GM18498 (cell line): ENCODE measurements at regions not wholly inside any gene's neighbourhood (a gene's known extent, or its start where the extent isn't known, plus 50 kb on each side); places are given as distances from the start of the nearest gene placed in this dataset.

Source experiments
- ATAC-seq: cut with Tn5 transposase; IDR thresholded peaks from one replicate; pipeline ENCODE4 v1.9.1; 2021; ENCODE audit warnings: mild to moderate bottlenecking, moderate library complexity; ENCODE audit not compliant: unreplicated experiment

GRCh38 chr2:133836691-133837345, 268.6 kb upstream of the NCKAP5 start:
- ATAC-seq = no peak

DNA sequence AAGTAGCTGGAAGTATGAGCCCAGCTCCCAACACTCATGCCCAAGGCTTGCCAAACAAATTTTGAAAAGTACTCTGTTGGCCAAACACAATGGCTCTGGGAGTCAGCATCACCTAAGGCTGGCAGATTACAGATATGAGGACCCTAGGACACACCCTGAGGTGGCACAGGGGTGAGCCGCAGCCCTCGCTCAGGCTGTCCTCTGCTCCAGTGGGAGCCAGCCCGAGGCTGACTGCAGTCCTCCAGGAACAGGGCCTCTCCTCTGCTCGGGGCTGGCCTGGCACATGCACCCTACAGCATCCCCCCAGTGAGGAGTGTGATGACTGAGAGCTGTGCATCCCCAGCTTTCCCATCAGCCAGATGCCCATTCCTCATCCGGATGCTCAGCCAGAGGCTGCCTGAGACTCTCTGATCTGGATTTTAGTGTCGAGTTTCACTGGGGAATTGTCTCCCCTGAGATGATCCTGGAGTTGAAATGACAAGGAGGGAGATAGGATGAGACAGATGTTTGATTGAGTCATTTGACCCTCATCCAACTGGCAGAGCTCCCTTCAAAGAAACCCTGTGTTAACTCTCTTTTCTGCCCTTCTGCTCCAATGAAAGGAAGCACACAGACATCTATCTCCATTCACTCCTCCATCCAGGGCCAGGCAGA, 269.3 kb upstream of the NCKAP5 start:
- ATAC-seq = no peak

GRCh38 chr2:133838642-133839365, 270.5 kb upstream of the NCKAP5 start:
- ATAC-seq = no peak

GRCh38 chr2:133839677-133840076, 271.4 kb upstream of the NCKAP5 start:
- no peak for ATAC-seq

DNA sequence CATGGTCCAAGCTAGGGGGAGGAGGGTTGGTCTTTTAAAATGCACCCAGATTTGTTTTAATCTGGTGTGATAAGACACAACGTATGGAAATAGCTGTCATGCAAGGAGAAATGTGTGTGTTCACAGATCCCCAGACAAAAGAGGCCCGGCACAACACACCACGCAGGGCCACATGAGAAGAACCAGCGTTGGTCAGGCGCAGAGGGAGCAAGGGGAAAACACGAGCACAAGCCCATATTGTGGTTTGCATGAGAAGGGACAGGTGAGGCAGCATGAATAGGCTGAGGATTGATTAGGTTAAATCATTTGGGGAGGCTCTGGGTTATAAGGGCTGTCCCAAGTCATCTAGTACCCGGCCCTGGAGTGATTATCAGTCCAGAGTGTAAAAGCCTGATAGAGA, 272.5 kb upstream of the NCKAP5 start:
- ATAC-seq = no peak

DNA sequence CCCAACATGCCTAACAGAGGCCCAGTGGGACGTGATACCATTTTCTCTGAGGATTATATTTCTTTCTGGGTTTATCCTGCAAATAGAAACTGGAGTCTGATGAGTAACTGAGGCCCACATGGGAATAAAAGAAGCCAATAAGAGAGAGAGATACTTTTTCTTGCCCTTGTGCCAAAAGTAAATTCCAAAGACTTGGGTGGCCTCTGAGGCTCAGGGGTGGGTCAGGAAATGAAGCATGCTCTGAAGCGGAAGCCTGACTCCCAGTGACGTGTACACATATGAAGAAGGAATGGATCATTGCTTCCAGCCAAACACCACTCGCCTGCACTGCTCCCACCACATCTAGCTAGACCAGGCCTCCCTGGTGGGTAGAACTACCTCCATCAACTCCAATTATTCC, 273.6 kb upstream of the NCKAP5 start:
- ATAC-seq = no peak

DNA sequence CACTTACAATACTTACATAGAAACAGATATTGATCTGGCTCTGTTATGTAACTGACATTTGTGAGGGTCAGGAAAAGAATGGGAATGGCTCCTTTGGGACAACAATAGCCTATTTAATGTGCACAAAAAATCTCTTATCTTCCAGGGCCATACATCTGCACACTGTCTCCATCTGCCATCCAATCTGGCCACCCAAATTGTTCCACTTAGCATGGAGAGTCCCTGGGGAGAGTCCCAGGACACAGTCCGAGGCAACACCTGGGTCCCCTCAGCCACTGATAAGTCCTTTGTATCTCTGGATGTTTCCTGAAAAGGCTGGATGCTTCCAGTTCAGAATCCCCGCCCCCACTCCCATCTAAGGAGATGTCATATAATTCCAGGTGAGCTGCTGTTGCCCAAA, 274.2 kb upstream of the NCKAP5 start:
- no peak for ATAC-seq

DNA sequence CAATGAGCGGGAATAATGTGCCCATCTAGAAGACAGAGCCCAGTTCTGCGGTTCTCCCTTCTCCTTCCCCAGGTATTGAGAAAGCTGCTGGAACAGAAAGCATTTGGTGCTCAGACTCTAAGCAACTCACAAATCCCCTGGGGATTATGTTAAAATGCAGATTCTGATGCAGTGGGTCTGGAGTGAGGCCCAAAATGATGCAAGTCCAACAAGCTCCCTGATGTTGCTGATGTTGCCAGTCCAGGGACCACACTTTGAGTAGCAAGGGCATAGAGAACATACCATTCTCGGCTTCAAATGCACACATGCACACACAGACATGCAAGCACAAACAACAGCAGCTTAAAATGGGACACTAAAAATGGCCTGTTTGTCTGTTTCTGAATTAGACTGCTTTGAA, 274.8 kb upstream of the NCKAP5 start:
- no peak for ATAC-seq

GRCh38 chr2:133843551-133843950, 275.3 kb upstream of the NCKAP5 start:
- no peak for ATAC-seq

DNA sequence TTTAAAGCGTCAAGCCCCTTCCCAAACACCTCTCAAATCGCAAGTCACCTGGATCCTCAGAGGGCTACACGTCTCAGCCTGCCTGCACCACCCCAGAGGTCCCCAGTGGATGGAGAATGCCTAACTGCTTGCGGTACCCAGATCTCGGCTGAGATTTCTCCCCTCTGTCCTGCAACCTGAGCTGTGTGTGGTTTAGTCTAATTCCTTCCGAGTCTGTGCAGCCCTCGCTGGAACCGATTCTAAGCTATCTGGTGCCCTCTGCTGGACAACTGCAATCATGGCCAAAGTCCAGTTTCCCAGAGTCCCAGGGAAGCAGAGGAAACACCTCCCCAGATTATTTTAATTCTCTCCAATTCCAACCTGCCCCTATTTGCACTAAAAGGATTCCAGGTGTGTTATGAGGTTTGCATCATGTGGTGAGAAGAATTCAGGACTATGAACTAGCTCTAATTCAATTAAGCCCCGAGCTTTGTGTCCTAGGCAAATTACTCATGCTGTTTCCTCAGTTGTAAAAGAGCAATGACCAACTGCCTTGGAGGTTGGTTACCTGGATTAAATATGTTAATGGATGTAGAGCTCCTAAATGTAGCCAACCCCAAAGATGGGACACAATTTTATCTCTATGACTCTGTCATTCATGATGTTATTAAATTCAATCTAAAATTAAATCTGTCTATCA, 276.1 kb upstream of the NCKAP5 start:
- ATAC-seq = peak; percentile 78

DNA sequence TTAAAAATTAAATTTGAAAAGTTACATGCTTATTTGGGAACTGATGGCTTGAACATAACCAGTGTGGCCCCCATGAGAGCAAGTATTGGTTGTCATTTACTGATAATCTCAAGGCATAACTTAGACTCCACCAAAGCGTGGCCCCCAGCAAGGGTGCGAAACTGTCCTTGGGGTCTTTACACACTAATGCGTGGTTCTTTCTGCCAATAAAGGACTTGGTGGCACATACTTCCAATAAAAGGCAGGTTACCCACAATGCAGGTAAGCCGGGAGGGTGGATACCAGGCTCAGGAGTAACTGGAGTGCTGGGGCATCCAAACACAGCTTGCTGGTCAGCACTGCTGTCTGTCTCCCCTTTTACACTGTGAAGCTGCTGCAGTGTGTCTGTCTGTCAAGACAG, 278.2 kb upstream of the NCKAP5 start:
- no peak for ATAC-seq

DNA sequence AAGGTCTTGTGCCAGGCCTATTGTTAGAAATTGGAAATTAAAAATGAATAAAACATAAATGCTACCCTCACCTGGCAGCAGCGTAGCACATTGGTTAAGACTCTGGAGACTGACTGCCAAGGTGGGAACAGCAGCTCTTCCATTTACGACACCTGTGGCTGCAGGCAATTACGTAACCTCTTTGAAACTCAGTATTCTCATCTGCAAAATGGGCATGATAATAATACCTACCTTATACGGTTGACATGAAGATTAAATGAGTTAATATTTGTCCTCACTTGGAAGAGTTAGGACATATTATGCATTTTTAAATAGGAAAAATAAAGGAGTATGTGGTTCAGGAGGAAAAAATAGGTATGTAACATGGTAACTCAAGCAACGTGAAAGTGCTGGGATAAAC, 279.3 kb upstream of the NCKAP5 start:
- no peak for ATAC-seq

DNA sequence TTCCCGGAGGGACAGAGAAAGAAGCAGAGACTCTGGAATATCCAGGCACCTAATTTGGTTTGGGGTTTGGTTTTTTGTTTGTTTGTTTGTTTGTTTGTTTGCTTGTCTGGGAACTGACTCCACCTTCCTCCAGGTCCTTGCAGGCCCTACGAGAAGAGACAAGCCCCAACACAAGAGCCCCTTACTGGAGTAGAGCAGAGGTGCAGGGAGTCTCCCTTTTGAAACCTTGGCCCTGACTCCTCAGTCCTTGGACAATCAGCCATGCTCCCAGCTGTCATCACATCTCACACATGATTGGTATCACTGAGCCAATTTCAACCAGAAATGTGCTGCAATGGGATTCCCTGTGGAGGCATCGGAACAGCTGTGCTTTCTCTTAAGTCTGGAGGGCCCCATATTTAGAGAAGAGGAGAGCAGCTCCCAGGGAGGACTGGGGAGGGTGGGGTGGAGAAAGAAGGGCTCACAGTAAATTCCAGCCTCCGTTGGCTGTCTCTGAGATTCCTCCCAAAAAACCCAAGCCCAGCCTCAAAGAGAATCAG, 279.9 kb upstream of the NCKAP5 start:
- ATAC-seq = no peak

DNA sequence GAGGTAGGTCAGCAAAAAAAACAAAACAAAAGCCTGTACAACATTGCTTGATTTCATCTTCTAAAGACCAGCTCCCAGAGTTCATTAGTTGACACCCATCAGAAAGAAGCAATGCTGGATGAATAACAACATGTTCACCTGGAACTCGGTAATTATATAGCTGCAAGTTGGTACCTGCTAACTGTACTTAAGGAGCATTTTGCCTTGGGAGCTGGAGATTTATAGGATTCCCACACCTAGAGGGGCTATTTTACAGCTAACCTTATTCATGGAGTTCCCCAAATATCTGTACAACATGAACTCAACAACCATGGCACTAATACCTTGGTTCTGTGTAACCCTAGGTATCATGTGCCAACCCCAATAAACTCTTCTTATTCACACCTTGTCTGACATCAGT, 281.1 kb upstream of the NCKAP5 start:
- no peak for ATAC-seq

DNA sequence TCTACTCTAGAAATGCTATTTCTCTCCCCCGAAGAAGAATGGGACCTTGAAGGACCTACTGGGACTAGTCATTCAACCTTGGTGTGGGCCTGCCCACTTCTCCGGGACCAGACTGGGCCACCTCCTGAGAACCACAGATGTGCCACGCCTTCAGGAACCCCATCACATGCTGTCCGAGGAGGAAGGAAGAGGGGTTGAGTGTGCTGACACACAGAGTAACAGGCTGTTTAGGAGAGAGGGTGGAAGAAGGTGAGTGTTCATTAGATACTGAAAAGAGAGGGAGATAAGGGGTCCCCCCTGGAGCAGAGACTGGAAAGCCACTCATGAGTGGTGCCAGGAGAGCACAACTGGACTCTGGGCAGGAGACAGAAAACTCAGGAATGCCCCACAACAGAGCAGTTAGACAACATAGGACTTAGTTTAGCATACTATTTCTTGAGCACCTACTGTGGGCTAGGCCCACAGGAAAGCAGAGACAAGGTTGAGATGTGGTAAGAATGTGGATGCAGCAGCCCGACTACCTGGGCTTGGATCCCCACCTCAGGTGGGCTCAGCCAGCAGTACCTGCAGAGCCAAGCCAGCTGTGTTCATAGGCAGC, 286.4 kb upstream of the NCKAP5 start:
- no peak for ATAC-seq

DNA sequence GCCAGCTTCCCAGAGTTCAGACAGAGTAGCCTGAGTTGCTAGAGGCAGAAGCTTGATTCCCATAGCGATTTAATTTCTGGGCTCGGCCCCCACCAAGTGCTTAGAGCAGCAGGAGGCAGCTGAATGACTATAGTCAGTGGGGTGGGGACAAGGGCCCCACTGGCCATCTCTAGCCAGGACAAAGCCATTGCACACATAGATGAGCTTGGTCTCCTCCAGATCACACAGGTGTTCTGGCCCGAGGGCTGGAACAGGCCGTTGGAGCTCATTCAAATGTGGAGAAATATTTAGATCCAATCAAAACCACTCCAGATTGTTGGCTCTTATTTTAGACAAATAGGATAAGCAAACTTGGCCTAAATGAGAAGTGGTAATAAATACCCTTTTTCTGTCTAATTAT, 287.3 kb upstream of the NCKAP5 start:
- ATAC-seq = no peak

GRCh38 chr2:133856678-133857077, 288.4 kb upstream of the NCKAP5 start:
- ATAC-seq = no peak

DNA sequence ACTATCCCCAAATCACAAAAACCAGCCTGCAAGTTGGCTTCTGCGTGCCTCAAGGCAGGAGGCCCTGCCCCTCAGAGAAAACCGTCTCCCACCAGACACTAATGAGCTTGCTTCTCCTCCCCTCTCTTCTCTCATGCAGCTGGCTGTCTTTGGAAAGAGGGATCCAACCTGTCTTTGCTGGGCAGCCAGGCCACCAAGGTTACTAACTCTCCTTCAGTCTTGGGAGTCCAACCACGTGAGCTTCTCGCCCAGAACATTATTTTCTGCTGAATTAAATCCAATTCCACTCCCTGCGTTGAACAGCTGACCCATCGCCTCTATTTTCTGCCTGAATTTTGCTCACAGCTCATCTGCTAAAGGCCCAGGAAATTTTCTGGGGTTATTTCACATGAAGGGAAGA, 291.3 kb upstream of the NCKAP5 start:
- no peak for ATAC-seq

- ATAC-seq = no peak
Observed at GRCh38 chr2:133862400-133862977, 294.2 kb upstream of the NCKAP5 start.

DNA sequence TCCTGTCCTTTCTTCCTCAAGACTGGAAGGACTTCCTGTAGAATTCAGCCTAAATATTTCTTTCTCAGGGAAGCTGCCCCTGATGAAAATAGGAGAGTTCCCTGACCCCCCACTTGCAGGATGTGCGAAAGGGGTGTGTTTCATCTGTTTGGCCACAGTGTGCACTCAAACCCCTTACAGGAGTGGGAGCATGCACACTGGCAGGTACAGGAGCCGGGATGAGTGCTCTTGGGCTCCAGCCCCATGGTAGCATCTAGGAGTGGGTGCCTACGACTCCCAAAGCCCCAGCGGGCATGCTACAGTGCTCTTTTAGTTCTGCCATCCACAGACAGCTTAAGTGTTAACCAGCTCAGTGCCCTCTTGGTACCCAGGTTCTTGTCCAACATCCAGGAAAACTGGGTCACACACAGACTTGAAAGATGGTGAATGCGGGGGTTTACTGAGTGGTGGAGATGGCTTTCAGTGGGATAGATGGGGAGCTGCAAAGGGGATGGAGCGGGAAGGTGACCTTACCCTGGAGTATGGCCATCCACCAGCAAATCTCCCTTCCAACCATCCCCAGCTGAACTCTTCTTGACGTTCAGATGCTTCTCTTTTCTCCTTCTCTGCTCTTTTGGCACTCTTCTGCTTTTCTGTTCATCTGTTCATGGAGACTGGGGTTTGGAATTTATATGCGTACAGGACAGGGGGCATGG, 295.0 kb upstream of the NCKAP5 start:
- no peak for ATAC-seq
